ENCODE measurements at regions not wholly inside any gene's neighbourhood (a gene's known extent, or its start where the extent isn't known, plus 50 kb on each side); places are given as distances from the start of the nearest gene placed in this dataset.
"Not testable (repeated sequence)": the region's sequence is repeated elsewhere in the genome, so short reads cannot be mapped to it uniquely, and the experiment has no call there.

GRCh38 chr12:126935435-126935834 lies 1331.5 kb upstream of the TMEM132C start:
- Histone ChIP-seq H3K27ac (ENCODE audit: low read depth, low read length) (no peak overlapping the region), H3K27me3 (ENCODE audit: control insufficient read depth, insufficient read depth, low read length) (no peaks in the 10 kb centered on the region), H3K4me3 (ENCODE audit: low read depth, low read length) (no peak overlapping the region), H3K9me3 (ENCODE audit: control insufficient read depth, insufficient read depth, low read length) (peaks cover 27% of the 10 kb centered on the region)
- no peak for DNase-seq (ENCODE audit: low read depth, low spot score)
- CTCF ChIA-PET = no interaction called here
- TF ChIP-seq CTCF (IDR thresholded peaks at IDR 0.05; ENCODE audit: low read depth, low read length) = no peak
- POLR2A ChIA-PET = no interaction called here

- ChIA-PET CTCF (no interaction called here), POLR2A (no interaction called here)
- no peaks in the 10 kb centered on the region for H3K27me3 ChIP-seq (ENCODE audit: control insufficient read depth, insufficient read depth, low read length)
- H3K4me3 ChIP-seq (ENCODE audit: low read depth, low read length) = no peak overlapping the region
- no peak for TF ChIP-seq CTCF (IDR thresholded peaks at IDR 0.05; ENCODE audit: low read depth, low read length)
- H3K9me3 ChIP-seq (ENCODE audit: control insufficient read depth, insufficient read depth, low read length) = peaks cover 22% of the 10 kb centered on the region
- H3K27ac ChIP-seq (ENCODE audit: low read depth, low read length) = no peak overlapping the region
- DNase-seq (ENCODE audit: low read depth, low spot score) = no peak
Measured at GRCh38 chr12:126936181-126936851, 1330.7 kb upstream of the TMEM132C start.

GRCh38 chr12:126937431-126937830 lies 1329.5 kb upstream of the TMEM132C start:
- Histone ChIP-seq H3K27me3 (ENCODE audit: control insufficient read depth, insufficient read depth, low read length) (no peaks in the 10 kb centered on the region), H3K9me3 (ENCODE audit: control insufficient read depth, insufficient read depth, low read length) (peaks cover 17% of the 10 kb centered on the region), H3K4me3 (ENCODE audit: low read depth, low read length) (no peak overlapping the region), H3K27ac (ENCODE audit: low read depth, low read length) (no peak overlapping the region)
- DNase-seq (ENCODE audit: low read depth, low spot score) = no peak
- ChIA-PET POLR2A (no interaction called here), CTCF (no interaction called here)
- no peak for TF ChIP-seq CTCF (IDR thresholded peaks at IDR 0.05; ENCODE audit: low read depth, low read length)

- no peak for TF ChIP-seq CTCF (IDR thresholded peaks at IDR 0.05; ENCODE audit: low read depth, low read length)
- ChIA-PET POLR2A (no interaction called here), CTCF (no interaction called here)
- no peak for DNase-seq (ENCODE audit: low read depth, low spot score)
- Histone ChIP-seq H3K27ac (ENCODE audit: low read depth, low read length) (no peak overlapping the region), H3K4me3 (ENCODE audit: low read depth, low read length) (no peak overlapping the region), H3K9me3 (ENCODE audit: control insufficient read depth, insufficient read depth, low read length) (peaks cover 11% of the 10 kb centered on the region), H3K27me3 (ENCODE audit: control insufficient read depth, insufficient read depth, low read length) (no peaks in the 10 kb centered on the region)
Measured at GRCh38 chr12:126944684-126945083, 1322.3 kb upstream of the TMEM132C start.

- POLR2A ChIA-PET; H3K4me3 ChIP-seq (ENCODE audit: low read depth, low read length); DNase-seq (ENCODE audit: low read depth, low spot score); CTCF ChIA-PET; H3K27ac ChIP-seq (ENCODE audit: low read depth, low read length); H3K27me3 ChIP-seq (ENCODE audit: control insufficient read depth, insufficient read depth, low read length): not testable (repeated sequence)
- H3K9me3 ChIP-seq (ENCODE audit: control insufficient read depth, insufficient read depth, low read length) = peaks cover 22% of the 10 kb centered on the region
Measured at GRCh38 chr12:126946958-126947357, 1320.0 kb upstream of the TMEM132C start.

- Histone ChIP-seq H3K4me3 (ENCODE audit: low read depth, low read length) (no peak overlapping the region), H3K27ac (ENCODE audit: low read depth, low read length) (no peak overlapping the region), H3K27me3 (ENCODE audit: control insufficient read depth, insufficient read depth, low read length) (no peaks in the 10 kb centered on the region), H3K9me3 (ENCODE audit: control insufficient read depth, insufficient read depth, low read length) (peaks cover 28% of the 10 kb centered on the region)
- DNase-seq (ENCODE audit: low read depth, low spot score) = no peak
- POLR2A ChIA-PET = no interaction called here
- TF ChIP-seq CTCF (IDR thresholded peaks at IDR 0.05; ENCODE audit: low read depth, low read length) = no peak
- CTCF ChIA-PET = no interaction called here
Measured at GRCh38 chr12:126949558-126949957, 1317.4 kb upstream of the TMEM132C start.
